Neutrophil (primary cell): ENCODE measurements at regions not wholly inside any gene's neighbourhood (a gene's known extent, or its start where the extent isn't known, plus 50 kb on each side); places are given as distances from the start of the nearest gene placed in this dataset.

ENCODE experiments used
- H3K27ac ChIP-seq: fragments of 200-600 bp; sonication (generic); 2 replicates; pipeline ENCODE4 v1.5.1; 2016; ENCODE audit warnings: mild to moderate bottlenecking, moderate library complexity
- H3K27me3 ChIP-seq: fragments of 200-600 bp; sonication (generic); 2 replicates; pipeline ENCODE4 v1.6.0; 2016; ENCODE audit warnings: mild to moderate bottlenecking
- H3K36me3 ChIP-seq: fragments of 200-600 bp; sonication (generic); 2 replicates; pipeline ENCODE4 v1.5.1; 2017
- H3K4me1 ChIP-seq, 2 experiments: fragments of 200-600 bp in 1 of 2; sonication (generic) in 1 of 2; 1 replicate in 1 of 2; 2 replicates in 1 of 2; pipeline versions ENCODE4 v1.5.1 to v1.6.1; 2013 to 2016; ENCODE audit warnings: low read depth in 1 of 2, low read length in 1 of 2, mild to moderate bottlenecking in 1 of 2, moderate library complexity in 1 of 2; ENCODE audit not compliant: control insufficient read depth in 1 of 2, insufficient read depth in 1 of 2
- H3K4me3 ChIP-seq, 2 experiments: fragments of 200-600 bp in 1 of 2; sonication (generic) in 1 of 2; 1 replicate in 1 of 2; 2 replicates in 1 of 2; pipeline ENCODE4 v1.5.1; 2013 to 2016; ENCODE audit warnings: low read depth in 1 of 2, low read length in 1 of 2, mild to moderate bottlenecking in 1 of 2, moderate library complexity in 1 of 2
- H3K9me3 ChIP-seq: fragments of 200-600 bp; sonication (generic); 2 replicates; pipeline ENCODE4 v1.5.1; 2016
- CTCF ChIP-seq: fragments of 200-600 bp; sonication (generic); IDR thresholded peaks from 2 replicates; pipeline ENCODE4 v1.5.1; 2016; ENCODE audit warnings: antibody characterized with exemption

DNA sequence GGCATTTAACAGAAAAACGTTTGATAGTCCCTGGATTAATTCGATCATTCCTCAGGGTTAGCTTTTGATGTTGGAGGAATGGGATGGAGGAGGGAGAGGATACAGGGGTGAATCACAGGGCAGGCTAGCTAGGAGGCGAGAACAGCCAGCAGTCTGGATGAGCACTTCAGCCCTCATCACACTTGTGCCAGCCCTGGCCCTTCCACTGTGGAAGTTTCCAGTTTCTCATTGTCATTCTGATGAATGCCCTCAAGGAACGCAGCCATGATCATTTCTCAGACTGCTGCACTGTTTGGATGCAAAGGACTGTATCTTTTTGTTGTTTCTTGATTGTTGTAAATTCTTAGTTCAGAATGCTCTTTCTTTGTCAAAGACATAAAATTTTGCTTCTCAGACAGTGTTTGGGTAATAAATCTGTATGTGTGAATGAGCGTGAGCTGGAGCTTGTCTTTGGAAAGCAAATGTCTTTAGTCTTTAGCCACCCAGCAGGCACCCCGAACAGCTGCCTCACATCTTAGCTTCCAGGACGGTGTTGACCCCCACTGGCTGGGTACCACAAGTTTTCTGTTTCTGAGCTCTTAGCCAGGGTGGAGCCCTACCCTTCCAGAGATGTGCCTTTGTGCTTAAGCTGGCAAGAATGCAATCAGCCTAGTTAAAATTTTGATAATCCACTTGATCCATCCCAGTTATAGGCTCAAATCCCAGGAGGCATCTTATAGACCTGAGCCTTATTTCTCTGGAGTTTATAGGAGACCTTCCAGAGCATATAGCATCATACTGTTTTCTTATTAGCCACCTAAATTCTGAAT is 121.1 kb downstream of the PDCD6IP start:
- no peaks in the 10 kb centered on the region for H3K9me3 ChIP-seq
- H3K36me3 ChIP-seq: no peaks in the 10 kb centered on the region
- TF ChIP-seq CTCF: no peak
- no peak overlapping the region for H3K27ac ChIP-seq
- H3K4me1 ChIP-seq: no peaks in the 10 kb centered on the region
- H3K27me3 ChIP-seq: no peaks in the 10 kb centered on the region
- H3K4me3 ChIP-seq: no peak overlapping the region

- Histone ChIP-seq H3K9me3 (no peaks in the 10 kb centered on the region), H3K27ac (no peak overlapping the region), H3K4me3 (no peak overlapping the region), H3K27me3 (no peaks in the 10 kb centered on the region), H3K36me3 (no peaks in the 10 kb centered on the region), H3K4me1 (no peaks in the 10 kb centered on the region)
- no peak for TF ChIP-seq CTCF
Measured at GRCh38 chr3:33920511-33920910, 122.1 kb downstream of the PDCD6IP start.

- no peak for TF ChIP-seq CTCF
Measured at GRCh38 chr3:33921608-33922007, 123.2 kb downstream of the PDCD6IP start.

GRCh38 chr3:33926998-33927605 is 128.7 kb downstream of the PDCD6IP start:
- H3K4me1 ChIP-seq: no peaks in the 10 kb centered on the region
- H3K4me3 ChIP-seq: no peak overlapping the region
- no peaks in the 10 kb centered on the region for H3K9me3 ChIP-seq
- no peak overlapping the region for H3K27ac ChIP-seq
- no peak for TF ChIP-seq CTCF
- no peaks in the 10 kb centered on the region for H3K27me3 ChIP-seq
- H3K36me3 ChIP-seq: no peaks in the 10 kb centered on the region

More at GRCh38 chr3:33921608-33922007, 123.2 kb downstream of the PDCD6IP start:
- Histone ChIP-seq H3K4me3 (no peak overlapping the region), H3K27ac (no peak overlapping the region), H3K4me1 (no peaks in the 10 kb centered on the region), H3K36me3 (no peaks in the 10 kb centered on the region), H3K9me3 (no peaks in the 10 kb centered on the region), H3K27me3 (no peaks in the 10 kb centered on the region)

- no peak for TF ChIP-seq CTCF
- H3K27me3 ChIP-seq: no peaks in the 10 kb centered on the region
- no peaks in the 10 kb centered on the region for H3K4me1 ChIP-seq
- no peaks in the 10 kb centered on the region for H3K9me3 ChIP-seq
- H3K4me3 ChIP-seq: no peak overlapping the region
- no peaks in the 10 kb centered on the region for H3K36me3 ChIP-seq
- no peak overlapping the region for H3K27ac ChIP-seq
Measured at GRCh38 chr3:33929813-33930212, 131.4 kb downstream of the PDCD6IP start.
